ENCODE measurements at regions not wholly inside any gene's neighbourhood (a gene's known extent, or its start where the extent isn't known, plus 50 kb on each side); places are given as distances from the start of the nearest gene placed in this dataset.

GRCh38 chr21:32946654-32947053 lies 79.1 kb upstream of the OLIG2 start:
- Histone ChIP-seq H4K20me1 (ENCODE audit: insufficient read depth) (no peaks in the 10 kb centered on the region), H2AFZ (no peak overlapping the region), H3K36me3 (ENCODE audit: low read depth) (no peaks in the 10 kb centered on the region), H3F3A (ENCODE audit: insufficient read depth, low read depth) (no peaks in the 10 kb centered on the region), H3K4me2 (no peak overlapping the region), H3K79me2 (ENCODE audit: low read depth) (no peaks in the 10 kb centered on the region), H3K27ac (no peak overlapping the region), H3K4me3 (no peak overlapping the region), H3K9me3 (ENCODE audit: insufficient read depth, low read depth) (no peaks in the 10 kb centered on the region), H3K4me1 (replicated peaks; ENCODE audit: insufficient read depth) (no peaks in the 10 kb centered on the region), H3K27me3 (ENCODE audit: insufficient read depth, low read depth) (peaks cover 34% of the 10 kb centered on the region), H3K9me2 (ENCODE audit: insufficient read depth) (no peaks in the 10 kb centered on the region)
- no TSS peak for BruUV-seq (replicated peaks)
- ChIA-PET CTCF (no interaction called here), POLR2A (ENCODE audit: unreplicated experiment) (no interaction called here)
- no peak for TF ChIP-seq EZH2 (IDR thresholded peaks at IDR 0.05; ENCODE audit: low read depth)
- intact Hi-C loops (cut with micrococcal nuclease; ENCODE audit: unreplicated experiment) = loop anchor here (10.0 kb wide), 1 partner anchor 498 kb away; no protein-coding TSS in a partner anchor
- no peak for DNase-seq

GRCh38 chr21:32947736-32948135 lies 78.0 kb upstream of the OLIG2 start:
- ChIA-PET POLR2A (ENCODE audit: unreplicated experiment) (no interaction called here), CTCF (no interaction called here)
- Histone ChIP-seq H3K9me3 (ENCODE audit: insufficient read depth, low read depth) (no peaks in the 10 kb centered on the region), H3K4me2 (no peak overlapping the region), H3K27ac (no peak overlapping the region), H3K9me2 (ENCODE audit: insufficient read depth) (no peaks in the 10 kb centered on the region), H3F3A (ENCODE audit: insufficient read depth, low read depth) (no peaks in the 10 kb centered on the region), H2AFZ (no peak overlapping the region), H3K79me2 (ENCODE audit: low read depth) (no peaks in the 10 kb centered on the region), H3K36me3 (ENCODE audit: low read depth) (no peaks in the 10 kb centered on the region), H3K27me3 (ENCODE audit: insufficient read depth, low read depth) (peaks cover 36% of the 10 kb centered on the region), H3K4me1 (replicated peaks; ENCODE audit: insufficient read depth) (no peaks in the 10 kb centered on the region), H4K20me1 (ENCODE audit: insufficient read depth) (no peaks in the 10 kb centered on the region), H3K4me3 (no peak overlapping the region)
- BruUV-seq (replicated peaks) = no TSS peak
- no peak for DNase-seq
- TF ChIP-seq EZH2 (IDR thresholded peaks at IDR 0.05; ENCODE audit: low read depth) (no peak), CTCF (conservative IDR thresholded peaks at IDR 0.05) (no peak)
- intact Hi-C loops (cut with micrococcal nuclease; ENCODE audit: unreplicated experiment) = loop anchor here (10.0 kb wide), 1 partner anchor 497 kb away; no protein-coding TSS in a partner anchor

- TF ChIP-seq EZH2 (IDR thresholded peaks at IDR 0.05; ENCODE audit: low read depth) = no peak
- no peak for TF ChIP-seq CTCF (conservative IDR thresholded peaks at IDR 0.05)
- DNase-seq = no peak
- ChIA-PET POLR2A (ENCODE audit: unreplicated experiment) (no interaction called here), CTCF (no interaction called here)
- Histone ChIP-seq H2AFZ (no peak overlapping the region), H3K4me2 (no peak overlapping the region), H3K79me2 (ENCODE audit: low read depth) (no peaks in the 10 kb centered on the region), H4K20me1 (ENCODE audit: insufficient read depth) (no peaks in the 10 kb centered on the region), H3K27ac (no peak overlapping the region), H3F3A (ENCODE audit: insufficient read depth, low read depth) (no peaks in the 10 kb centered on the region), H3K27me3 (ENCODE audit: insufficient read depth, low read depth) (peaks cover 55% of the 10 kb centered on the region), H3K9me3 (ENCODE audit: insufficient read depth, low read depth) (no peaks in the 10 kb centered on the region), H3K36me3 (ENCODE audit: low read depth) (no peaks in the 10 kb centered on the region), H3K9me2 (ENCODE audit: insufficient read depth) (no peaks in the 10 kb centered on the region), H3K4me3 (no peak overlapping the region), H3K4me1 (replicated peaks; ENCODE audit: insufficient read depth) (no peaks in the 10 kb centered on the region)
- no TSS peak for BruUV-seq (replicated peaks)
- intact Hi-C loops (cut with micrococcal nuclease; ENCODE audit: unreplicated experiment) = loop anchor here (10.0 kb wide), 1 partner anchor 495 kb away; no protein-coding TSS in a partner anchor
Observed at GRCh38 chr21:32949701-32950100, 76.0 kb upstream of the OLIG2 start.

GRCh38 chr21:32951041-32951440 lies 74.7 kb upstream of the OLIG2 start:
- Histone ChIP-seq H4K20me1 (ENCODE audit: insufficient read depth) (no peaks in the 10 kb centered on the region), H3K27ac (no peak overlapping the region), H3K9me2 (ENCODE audit: insufficient read depth) (no peaks in the 10 kb centered on the region), H3F3A (ENCODE audit: insufficient read depth, low read depth) (no peaks in the 10 kb centered on the region), H3K36me3 (ENCODE audit: low read depth) (no peaks in the 10 kb centered on the region), H3K4me1 (replicated peaks; ENCODE audit: insufficient read depth) (no peaks in the 10 kb centered on the region), H3K27me3 (ENCODE audit: insufficient read depth, low read depth) (peaks cover 68% of the 10 kb centered on the region), H3K4me2 (no peak overlapping the region), H3K9me3 (ENCODE audit: insufficient read depth, low read depth) (no peaks in the 10 kb centered on the region), H2AFZ (no peak overlapping the region), H3K4me3 (no peak overlapping the region), H3K79me2 (ENCODE audit: low read depth) (no peaks in the 10 kb centered on the region)
- TF ChIP-seq EZH2 (IDR thresholded peaks at IDR 0.05; ENCODE audit: low read depth) = no peak
- TF ChIP-seq CTCF (conservative IDR thresholded peaks at IDR 0.05) = no peak
- ChIA-PET POLR2A (ENCODE audit: unreplicated experiment) (no interaction called here), CTCF (no interaction called here)
- no TSS peak for BruUV-seq (replicated peaks)
- intact Hi-C loops (cut with micrococcal nuclease; ENCODE audit: unreplicated experiment) = no loop called here
- DNase-seq = no peak
